K562 (cell line): ENCODE measurements at regions not wholly inside any gene's neighbourhood (a gene's known extent, or its start where the extent isn't known, plus 50 kb on each side); places are given as distances from the start of the nearest gene placed in this dataset.

Experiments
- ATAC-seq: fragments of 200-7000 bp; cut with Tn5 transposase; 3 replicates; pipeline ENCODE4 v1.9.1; 2020; ENCODE audit warnings: moderate library complexity
- BruUV-seq: library from RNA; stranded (reverse); fragments of 400-500 nt; replicated peaks from 2 replicates; lab custom pipeline; 2021; lab: Mats Ljungman, UMichigan
- CTCF ChIA-PET: fragments of 300-600 bp; formaldehyde crosslinking; extraction: SDS; loops from one replicate; lab custom pipeline; 2021; ENCODE audit warnings: low intra/inter-chr PET ratio; lab: Yijun Ruan, JAX
- POLR2A ChIA-PET: fragments of 300-600, 350-650 bp; sonication (Branson Sonifier 250); formaldehyde crosslinking; extraction: SDS; loops from one replicate; lab custom pipeline; 2021; ENCODE audit warnings: antibody characterized with exemption, inconsistent platforms; lab: Yijun Ruan, JAX
- DNase-seq, 4 experiments: peaks; one replicate each; pipeline versions ENCODE4 v3.0.0 to v3.0.0-alpha.2; 2011 to 2018; ENCODE audit warnings: low spot score in 3 of 4, mixed read lengths in 3 of 4; ENCODE audit errors: extremely low read depth in 1 of 4
- FAIRE-seq: peaks from 2 replicates; lab custom pipeline; 2011; peaks lifted over from hg19 to GRCh38; lab: Jason Lieb, UNC
- H2AFZ ChIP-seq: 2 replicates; pipeline ENCODE4 v1.6.0; 2011; ENCODE audit warnings: low read depth, low read length, control low read depth, inconsistent platforms
- H3K27ac ChIP-seq: fragments of 200-600 bp; 3 replicates; pipeline ENCODE4 v1.8.0; 2011; ENCODE audit warnings: low read depth, mild to moderate bottlenecking, control low read depth, inconsistent platforms, low read length, moderate library complexity, mixed read lengths; ENCODE audit errors: extremely low read depth
- H3K27me3 ChIP-seq, 2 experiments: fragments of 300-600 bp in 1 of 2; 2 replicates in 1 of 2; 3 replicates in 1 of 2; pipeline versions ENCODE4 v1.6.0 to v1.8.0; 2011; ENCODE audit warnings: inconsistent platforms in 2 of 2, low read length in 2 of 2, mild to moderate bottlenecking in 1 of 2, mixed read lengths in 1 of 2, moderate library complexity in 1 of 2; ENCODE audit not compliant: control insufficient read depth in 2 of 2, insufficient read depth in 2 of 2
- H3K36me3 ChIP-seq: fragments of 300-600 bp; 3 replicates; pipeline ENCODE4 v1.8.0; 2011; ENCODE audit warnings: mild to moderate bottlenecking, low read length, inconsistent platforms; ENCODE audit not compliant: control insufficient read depth, insufficient read depth
- H3K4me1 ChIP-seq, 2 experiments: fragments of 200-600 bp in 1 of 2; replicated peaks in 1 of 2; 2 replicates in 1 of 2; 3 replicates in 1 of 2; pipeline versions ENCODE4 v1.5.1 to v1.8.0; 2011; ENCODE audit warnings: inconsistent platforms in 2 of 2, low read length in 2 of 2, mild to moderate bottlenecking in 1 of 2, mixed read lengths in 1 of 2, moderate library complexity in 1 of 2; ENCODE audit not compliant: control insufficient read depth in 2 of 2, insufficient read depth in 2 of 2
- H3K4me2 ChIP-seq: 2 replicates; pipeline ENCODE4 v1.6.1; 2011; ENCODE audit warnings: low read length, control low read depth, inconsistent platforms, mixed read lengths; ENCODE audit not compliant: insufficient read depth
- H3K4me3 ChIP-seq: fragments of 200-600 bp; sonication (generic), shearing (Covaris generic); 2 replicates; pipeline ENCODE4 v1.5.1; 2016; ENCODE audit warnings: control low read depth, inconsistent platforms
- H3K79me2 ChIP-seq: fragments of 200-600 bp; 3 replicates; pipeline ENCODE4 v1.8.0; 2011; ENCODE audit warnings: low read length, inconsistent platforms; ENCODE audit not compliant: control insufficient read depth, insufficient read depth
- H3K9ac ChIP-seq, 2 experiments: 2 replicates each; pipeline versions ENCODE4 v1.6.0 to v1.6.1; 2011; ENCODE audit warnings: low read depth in 2 of 2, low read length in 2 of 2, control low read depth in 1 of 2, inconsistent platforms in 1 of 2, mild to moderate bottlenecking in 1 of 2, mixed read lengths in 1 of 2; ENCODE audit not compliant: insufficient read depth in 1 of 2
- H3K9me1 ChIP-seq: one replicate; pipeline ENCODE4 v1.6.0; 2011; ENCODE audit warnings: inconsistent platforms, mild to moderate bottlenecking, low read length, moderate library complexity; ENCODE audit not compliant: control insufficient read depth, insufficient read depth
- H3K9me3 ChIP-seq: replicated peaks from 2 replicates; pipeline ENCODE4 v1.5.1; 2011; ENCODE audit warnings: low read depth, low read length, inconsistent platforms; ENCODE audit not compliant: control insufficient read depth, insufficient read depth
- H4K20me1 ChIP-seq: replicated peaks from 2 replicates; pipeline ENCODE4 v1.6.1; 2011; ENCODE audit warnings: low read length, inconsistent platforms, mixed read lengths; ENCODE audit not compliant: control insufficient read depth, insufficient read depth
- DNMT1 ChIP-seq: fragments of 450-650 bp; IDR thresholded peaks from 2 replicates; pipeline ENCODE4 v1.6.1; 2016; ENCODE audit warnings: antibody characterized with exemption, mild to moderate bottlenecking
- FOXK1 ChIP-seq: sonication (generic); formaldehyde crosslinking; IDR thresholded peaks from 2 replicates; pipeline ENCODE4 v1.8.0; 2022; ENCODE audit warnings: missing genetic modification reagents, mild to moderate bottlenecking, borderline replicate concordance
- MTA3 ChIP-seq: fragments of 450-650 bp; formaldehyde crosslinking; IDR thresholded peaks from 2 replicates; pipeline ENCODE4 v1.6.1; 2017; ENCODE audit warnings: mild to moderate bottlenecking, borderline replicate concordance
- NONO ChIP-seq, 2 experiments: fragments of 200-400 bp in 1 of 2; fragments of 450-650 bp in 1 of 2; formaldehyde crosslinking in 1 of 2; IDR thresholded peaks; 2 replicates each; pipeline ENCODE4 v1.6.1; 2017; ENCODE audit warnings: low read depth in 2 of 2, mild to moderate bottlenecking in 2 of 2, moderate library complexity in 2 of 2, low read length in 1 of 2
- SP1 ChIP-seq: sonication (generic); formaldehyde crosslinking; IDR thresholded peaks from 2 replicates; pipeline ENCODE4 v1.8.1; 2022; ENCODE audit warnings: mild to moderate bottlenecking, missing genetic modification reagents
- TOE1 ChIP-seq, 2 experiments: fragments of 450-650 bp in 1 of 2; sonication (generic) in 1 of 2; formaldehyde crosslinking in 1 of 2; IDR thresholded peaks; 2 replicates each; pipeline versions ENCODE4 v1.7.1 to v1.8.0; 2016 to 2022; ENCODE audit warnings: borderline replicate concordance in 2 of 2, mild to moderate bottlenecking in 2 of 2, antibody characterized with exemption in 1 of 2, inconsistent platforms in 1 of 2, low read depth in 1 of 2, missing genetic modification reagents in 1 of 2, moderate library complexity in 1 of 2
- ZNF253 ChIP-seq: fragments of 250-450 bp; sonication (Bioruptor Pico); conservative IDR thresholded peaks from 2 replicates; pipeline ENCODE4 v1.6.1; 2021; ENCODE audit warnings: mild to moderate bottlenecking
- WGBS: fragments of 100-300 bp; shearing (Covaris generic); methylation state at CpG from one replicate; pipeline ENCODE4 v1.1.6; 2016; ENCODE audit warnings: low coverage, mixed read lengths; ENCODE audit not compliant: insufficient coverage; ENCODE audit errors: missing lambda C conversion rate; 5-methylcytosine and 5-hydroxymethylcytosine counted together
- in situ Hi-C: fragments of 300-500 bp; cut with MboI; formaldehyde crosslinking; loops from 4 replicates; pipeline ENCODE4 v1.15.0; 2018; ENCODE audit warnings: inconsistent platforms, mixed read lengths
- intact Hi-C: fragments of 100-400 bp; cut with micrococcal nuclease; formaldehyde crosslinking; loops from 2 replicates; pipeline ENCODE4 v1.14.2; 2022

- Histone ChIP-seq H3K9me1 (no peaks in the 10 kb centered on the region), H3K4me2 (no peak overlapping the region), H4K20me1 (no peaks in the 10 kb centered on the region), H2AFZ (no peak overlapping the region), H3K4me3 (no peak overlapping the region), H3K9me3 (no peaks in the 10 kb centered on the region), H3K9ac (no peak overlapping the region), H3K4me1 (no peaks in the 10 kb centered on the region)
- in situ Hi-C loops: no loop called here
- WGBS: 0% methylated on average over 3 of the region's 3 CpGs
- intact Hi-C loops: no loop called here
- BruUV-seq: no TSS peak
- no peak for FAIRE-seq
- ATAC-seq: no peak
- DNase-seq: no peak
- TF ChIP-seq DNMT1: no peak
- no peak for TF ChIP-seq SP1 (CRISPR knock-in tag)
- TF ChIP-seq MTA3: no peak
- no peak for TF ChIP-seq ZNF253
- TF ChIP-seq NONO (IDR thresholded peaks at IDR 0.05; ENCODE audit: low read depth in 2 of 2, low read length in 1 of 2): no peak
- TF ChIP-seq FOXK1 (CRISPR knock-in tag): no peak
- no peak for TF ChIP-seq TOE1 (IDR thresholded peaks at IDR 0.05; ENCODE audit: borderline replicate concordance)
- TF ChIP-seq TOE1 (CRISPR knock-in tag; IDR thresholded peaks at IDR 0.05; ENCODE audit: borderline replicate concordance, low read depth): no peak
- TF ChIP-seq, all 486 proteins: peak for 0
- H3K36me3 ChIP-seq: no peaks in the 10 kb centered on the region
- no peaks in the 10 kb centered on the region for H3K79me2 ChIP-seq
- H3K27me3 ChIP-seq: no peaks in the 10 kb centered on the region
- no peak overlapping the region for H3K27ac ChIP-seq
- ChIA-PET POLR2A (no interaction called here), CTCF (no interaction called here)
Measured at GRCh38 chr5:128765448-128766061, 199.7 kb upstream of the SLC27A6 start.
